ENCODE measurements at regions not wholly inside any gene's neighbourhood (a gene's known extent, or its start where the extent isn't known, plus 50 kb on each side); places are given as distances from the start of the nearest gene placed in this dataset.

DNA sequence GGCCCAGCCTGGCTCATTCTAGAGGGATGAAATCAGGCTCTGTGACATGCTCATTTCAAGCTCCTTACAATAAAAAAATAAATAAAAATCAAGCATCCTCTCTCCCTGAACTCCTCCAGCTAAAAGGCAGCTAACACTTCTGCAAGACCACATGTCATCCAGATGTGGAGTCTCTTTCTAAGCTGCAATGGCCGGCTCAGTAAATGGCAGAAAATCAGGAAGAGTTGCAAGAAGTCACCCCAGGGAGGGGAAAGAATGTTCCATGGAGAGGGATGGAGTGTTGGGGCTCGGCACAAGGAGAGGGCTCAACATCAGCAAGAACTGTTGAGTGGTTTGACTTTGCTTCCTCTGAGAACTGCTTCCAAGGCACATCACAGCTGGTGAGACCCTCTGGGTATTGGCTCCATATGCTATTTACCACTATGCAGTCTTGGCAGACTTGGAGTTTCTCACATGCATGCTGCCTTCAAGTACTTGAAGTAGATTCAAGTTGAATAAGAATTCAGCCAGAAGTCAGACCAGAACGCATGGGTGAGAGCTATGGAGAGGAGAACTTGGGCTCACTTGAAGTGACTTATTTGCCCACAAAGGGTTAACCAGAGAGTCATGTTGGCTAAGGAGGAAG lies 689.0 kb downstream of the NTRK3 start:
- no peaks in the 10 kb centered on the region; a peak in 1 of 3 replicates for H3K36me3 ChIP-seq (ENCODE audit: control insufficient read depth in 2 of 2, insufficient read depth in 1 of 2, low read length in 2 of 2)
- H3K4me1 ChIP-seq (ENCODE audit: control insufficient read depth, insufficient read depth, low read length), result no peaks in the 10 kb centered on the region
- H3K27ac ChIP-seq (ENCODE audit: extremely low read depth, low read depth, low read length), result no peak overlapping the region
- no peak for TF ChIP-seq ZNF623 (tag by site-specific recombination; IDR thresholded peaks at IDR 0.05)
- no peak for TF ChIP-seq GFI1B (tag by site-specific recombination; IDR thresholded peaks at IDR 0.05)
- no peak for TF ChIP-seq KLF8 (tag by site-specific recombination; IDR thresholded peaks at IDR 0.05)
- TF ChIP-seq ZNF23 (tag by site-specific recombination; IDR thresholded peaks at IDR 0.05; ENCODE audit: borderline replicate concordance), result no peak
- no peak for TF ChIP-seq ZFP69B (tag by site-specific recombination; IDR thresholded peaks at IDR 0.05)
- TF ChIP-seq ZBTB26 (tag by site-specific recombination; optimal IDR thresholded peaks at IDR 0.05), result no peak
- TF ChIP-seq ZNF621 (tag by site-specific recombination; IDR thresholded peaks at IDR 0.05), result no peak
- TF ChIP-seq ZNF404 (tag by site-specific recombination; IDR thresholded peaks at IDR 0.05), result no peak
- ChIA-PET CTCF (no interaction called here), POLR2A (no interaction called here)
- no peaks in the 10 kb centered on the region for H3K9me3 ChIP-seq (ENCODE audit: control insufficient read depth, insufficient read depth, low read depth, low read length)
- no peak overlapping the region for H3K4me3 ChIP-seq (ENCODE audit: low read depth, low read length)

DNA sequence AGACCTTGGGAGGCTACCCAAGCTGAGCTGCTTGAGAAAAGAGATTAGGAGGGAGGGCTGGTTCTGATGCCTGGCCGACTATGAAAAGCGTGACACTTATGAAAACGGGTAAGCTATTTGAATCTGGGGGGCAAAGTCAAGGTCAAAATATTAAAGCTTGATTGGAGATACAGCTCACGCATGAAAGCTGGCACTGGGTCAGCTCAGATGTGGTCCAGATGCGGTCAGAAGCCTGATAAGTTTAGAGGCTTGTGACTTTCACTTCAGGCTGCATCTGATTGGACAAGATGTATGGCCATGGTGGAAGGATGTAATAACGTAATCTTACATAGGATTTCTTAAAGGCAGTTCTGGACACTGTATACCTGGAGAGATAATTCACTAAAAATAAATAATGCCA lies 690.3 kb downstream of the NTRK3 start:
- ChIA-PET CTCF (interaction anchor here (0.7 to 0.8 kb wide), 2 partner anchors 10 to 19 kb away, joined by 3 to 5 read pairs; no protein-coding TSS in a partner anchor), POLR2A (no interaction called here)
- Histone ChIP-seq H3K27ac (ENCODE audit: extremely low read depth, low read depth, low read length) (no peak overlapping the region), H3K4me1 (ENCODE audit: control insufficient read depth, insufficient read depth, low read length) (no peaks in the 10 kb centered on the region), H3K9me3 (ENCODE audit: control insufficient read depth, insufficient read depth, low read depth, low read length) (no peaks in the 10 kb centered on the region), H3K36me3 (ENCODE audit: control insufficient read depth in 2 of 2, insufficient read depth in 1 of 2, low read length in 2 of 2) (no peaks in the 10 kb centered on the region; a peak in 1 of 3 replicates), H3K4me3 (ENCODE audit: low read depth, low read length) (no peak overlapping the region)
- no peak for TF ChIP-seq ZNF292 (tag by site-specific recombination; IDR thresholded peaks at IDR 0.05; ENCODE audit: borderline replicate concordance, low read depth)
- TF ChIP-seq, protein P1, sequence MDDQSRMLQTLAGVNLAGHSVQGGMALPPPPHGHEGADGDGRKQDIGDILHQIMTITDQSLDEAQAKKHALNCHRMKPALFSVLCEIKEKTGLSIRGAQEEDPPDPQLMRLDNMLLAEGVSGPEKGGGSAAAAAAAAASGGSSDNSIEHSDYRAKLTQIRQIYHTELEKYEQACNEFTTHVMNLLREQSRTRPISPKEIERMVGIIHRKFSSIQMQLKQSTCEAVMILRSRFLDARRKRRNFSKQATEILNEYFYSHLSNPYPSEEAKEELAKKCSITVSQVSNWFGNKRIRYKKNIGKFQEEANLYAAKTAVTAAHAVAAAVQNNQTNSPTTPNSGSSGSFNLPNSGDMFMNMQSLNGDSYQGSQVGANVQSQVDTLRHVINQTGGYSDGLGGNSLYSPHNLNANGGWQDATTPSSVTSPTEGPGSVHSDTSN (CRISPR knock-in tag; IDR thresholded peaks at IDR 0.05), result no peak
- TF ChIP-seq ZNF600 (tag by site-specific recombination; IDR thresholded peaks at IDR 0.05), result no peak
- no peak for TF ChIP-seq ZNF670 (tag by site-specific recombination; IDR thresholded peaks at IDR 0.05; ENCODE audit: low read depth)

DNA sequence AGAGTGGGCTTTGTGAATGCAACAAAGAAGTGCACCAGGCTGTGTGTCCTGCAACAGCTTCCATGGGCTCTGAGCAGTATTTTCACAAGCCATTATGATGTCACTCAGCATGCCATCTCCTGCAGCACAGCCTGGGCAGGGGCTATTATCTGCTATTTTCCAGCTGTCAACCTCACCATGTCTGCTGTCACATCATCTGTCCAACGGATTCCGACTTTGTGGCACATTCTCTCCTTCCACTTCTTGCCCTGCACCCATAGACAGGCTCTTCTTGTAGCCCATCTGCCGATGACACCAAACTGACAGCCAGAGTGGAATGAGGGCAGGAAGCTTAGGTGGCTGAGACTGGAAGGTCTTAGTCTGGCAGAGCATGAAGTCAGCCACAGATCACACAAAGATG lies 691.9 kb downstream of the NTRK3 start:
- CTCF ChIA-PET, result interaction anchor here (0.6 to 1.2 kb wide), 2 partner anchors 210 to 767 kb away, joined by 3 read pairs; no protein-coding TSS in a partner anchor
- POLR2A ChIA-PET, result no interaction called here
- no peak for TF ChIP-seq HOXC10 (CRISPR knock-in tag; IDR thresholded peaks at IDR 0.05)
- TF ChIP-seq REST (tag by site-specific recombination; IDR thresholded peaks at IDR 0.05), result no peak
- TF ChIP-seq ZNF146 (tag by site-specific recombination; IDR thresholded peaks at IDR 0.05), result no peak
- no peak for TF ChIP-seq ZNF626 (tag by site-specific recombination; IDR thresholded peaks at IDR 0.05)
- TF ChIP-seq ZBTB49 (tag by site-specific recombination; IDR thresholded peaks at IDR 0.05; ENCODE audit: low read depth), result no peak
- TF ChIP-seq ZNF792 (tag by site-specific recombination; IDR thresholded peaks at IDR 0.05), result no peak
- TF ChIP-seq ZNF449 (tag by site-specific recombination; IDR thresholded peaks at IDR 0.05), result no peak
- TF ChIP-seq PRDM1 (tag by site-specific recombination; IDR thresholded peaks at IDR 0.05), result no peak
- TF ChIP-seq FEZF1 (tag by site-specific recombination; IDR thresholded peaks at IDR 0.05), result no peak
- no peak for TF ChIP-seq ZSCAN16 (tag by site-specific recombination; IDR thresholded peaks at IDR 0.05)
- TF ChIP-seq ZNF658 (tag by site-specific recombination; IDR thresholded peaks at IDR 0.05), result no peak

More for the DNA sequence above, 691.9 kb downstream of the NTRK3 start:
- no peaks in the 10 kb centered on the region for H3K9me3 ChIP-seq (ENCODE audit: control insufficient read depth, insufficient read depth, low read depth, low read length)
- no peaks in the 10 kb centered on the region for H3K36me3 ChIP-seq (ENCODE audit: control insufficient read depth in 2 of 2, insufficient read depth in 1 of 2, low read length in 2 of 2)
- H3K4me1 ChIP-seq (ENCODE audit: control insufficient read depth, insufficient read depth, low read length), result no peaks in the 10 kb centered on the region
- no peak overlapping the region for H3K4me3 ChIP-seq (ENCODE audit: low read depth, low read length)
- no peak overlapping the region for H3K27ac ChIP-seq (ENCODE audit: extremely low read depth, low read depth, low read length)
